ENCODE measurements at regions not wholly inside any gene's neighbourhood (a gene's known extent, or its start where the extent isn't known, plus 50 kb on each side); places are given as distances from the start of the nearest gene placed in this dataset.

GRCh38 chr16:11401161-11402050, 56.1 kb downstream of the RMI2 start:
- 80% methylated on average over 26 of the region's 26 CpGs for WGBS
- Histone ChIP-seq H3K36me3 (ENCODE audit: insufficient read depth) (no peaks in the 10 kb centered on the region), H3K4me1 (ENCODE audit: insufficient read depth) (no peaks in the 10 kb centered on the region), H3K27ac (ENCODE audit: low read depth) (no peak overlapping the region), H3K4me3 (ENCODE audit: low read depth, low read length) (no peak overlapping the region)
- DNase-seq (ENCODE audit: extremely low spot score): no peak

GRCh38 chr16:11402051-11402744, 56.9 kb downstream of the RMI2 start:
- Histone ChIP-seq H3K4me3 (ENCODE audit: low read depth, low read length) (no peak overlapping the region), H3K4me1 (ENCODE audit: insufficient read depth) (no peaks in the 10 kb centered on the region), H3K36me3 (ENCODE audit: insufficient read depth) (no peaks in the 10 kb centered on the region), H3K27ac (ENCODE audit: low read depth) (no peak overlapping the region)
- no peak for DNase-seq (ENCODE audit: extremely low spot score)
- 61% methylated on average over 23 of the region's 23 CpGs for WGBS

GRCh38 chr16:11402745-11403533, 57.7 kb downstream of the RMI2 start:
- no peak for DNase-seq (ENCODE audit: extremely low spot score)
- H3K4me3 ChIP-seq (ENCODE audit: low read depth, low read length): no peak overlapping the region
- WGBS: 88% methylated on average over 19 of the region's 19 CpGs

GRCh38 chr16:11403534-11403795, 58.2 kb downstream of the RMI2 start:
- no peaks in the 10 kb centered on the region for H3K36me3 ChIP-seq (ENCODE audit: insufficient read depth)
- DNase-seq (ENCODE audit: extremely low spot score): no peak
- no peak overlapping the region for H3K4me3 ChIP-seq (ENCODE audit: low read depth, low read length)
- 80% methylated on average over 3 of the region's 3 CpGs for WGBS
- no peak overlapping the region for H3K27ac ChIP-seq (ENCODE audit: low read depth)
- H3K4me1 ChIP-seq (ENCODE audit: insufficient read depth): no peaks in the 10 kb centered on the region

More at GRCh38 chr16:11402745-11403533, 57.7 kb downstream of the RMI2 start:
- Histone ChIP-seq H3K4me1 (ENCODE audit: insufficient read depth) (no peaks in the 10 kb centered on the region), H3K27ac (ENCODE audit: low read depth) (no peak overlapping the region), H3K36me3 (ENCODE audit: insufficient read depth) (no peaks in the 10 kb centered on the region)

- no peak for DNase-seq (ENCODE audit: extremely low spot score)
- Histone ChIP-seq H3K4me1 (ENCODE audit: insufficient read depth) (no peaks in the 10 kb centered on the region), H3K4me3 (ENCODE audit: low read depth, low read length) (no peak overlapping the region), H3K36me3 (ENCODE audit: insufficient read depth) (no peaks in the 10 kb centered on the region), H3K27ac (ENCODE audit: low read depth) (no peak overlapping the region)
- 89% methylated on average over 6 of the region's 6 CpGs for WGBS
Observed at GRCh38 chr16:11403920-11404319, 58.7 kb downstream of the RMI2 start.

GRCh38 chr16:11404603-11405002, 59.3 kb downstream of the RMI2 start:
- Histone ChIP-seq H3K4me3 (ENCODE audit: low read depth, low read length) (no peak overlapping the region), H3K4me1 (ENCODE audit: insufficient read depth) (no peaks in the 10 kb centered on the region), H3K36me3 (ENCODE audit: insufficient read depth) (no peaks in the 10 kb centered on the region), H3K27ac (ENCODE audit: low read depth) (no peak overlapping the region)
- DNase-seq (ENCODE audit: extremely low spot score): no peak
- 86% methylated on average over 12 of the region's 12 CpGs for WGBS

- Histone ChIP-seq H3K27ac (ENCODE audit: low read depth) (no peak overlapping the region), H3K4me1 (ENCODE audit: insufficient read depth) (no peaks in the 10 kb centered on the region), H3K36me3 (ENCODE audit: insufficient read depth) (no peaks in the 10 kb centered on the region), H3K4me3 (ENCODE audit: low read depth, low read length) (no peak overlapping the region)
- 73% methylated on average over 11 of the region's 11 CpGs for WGBS
- DNase-seq (ENCODE audit: extremely low spot score): no peak
Observed at GRCh38 chr16:11405331-11406176, 60.3 kb downstream of the RMI2 start.

GRCh38 chr16:11406177-11406560, 60.9 kb downstream of the RMI2 start:
- Histone ChIP-seq H3K36me3 (ENCODE audit: insufficient read depth) (no peaks in the 10 kb centered on the region), H3K4me3 (ENCODE audit: low read depth, low read length) (no peak overlapping the region), H3K27ac (ENCODE audit: low read depth) (no peak overlapping the region), H3K4me1 (ENCODE audit: insufficient read depth) (no peaks in the 10 kb centered on the region)
- DNase-seq (ENCODE audit: extremely low spot score): no peak
- WGBS: 97% methylated on average over 6 of the region's 6 CpGs

- DNase-seq (ENCODE audit: extremely low spot score): no peak
- H3K36me3 ChIP-seq (ENCODE audit: insufficient read depth): no peaks in the 10 kb centered on the region
- H3K27ac ChIP-seq (ENCODE audit: low read depth): no peak overlapping the region
- no peaks in the 10 kb centered on the region for H3K4me1 ChIP-seq (ENCODE audit: insufficient read depth)
- WGBS: 85% methylated on average over 17 of the region's 17 CpGs
- no peak overlapping the region for H3K4me3 ChIP-seq (ENCODE audit: low read depth, low read length)
Observed at GRCh38 chr16:11407047-11407982, 62.1 kb downstream of the RMI2 start.

- no peak for DNase-seq (ENCODE audit: extremely low spot score)
- WGBS: 87% methylated on average over 8 of the region's 8 CpGs
- Histone ChIP-seq H3K4me3 (ENCODE audit: low read depth, low read length) (no peak overlapping the region), H3K4me1 (ENCODE audit: insufficient read depth) (no peaks in the 10 kb centered on the region), H3K36me3 (ENCODE audit: insufficient read depth) (no peaks in the 10 kb centered on the region), H3K27ac (ENCODE audit: low read depth) (no peak overlapping the region)
Observed at GRCh38 chr16:11408216-11408615, 63.0 kb downstream of the RMI2 start.

GRCh38 chr16:11409398-11409797, 64.1 kb downstream of the RMI2 start:
- 46% methylated on average over 6 of the region's 6 CpGs for WGBS
- no peak for DNase-seq (ENCODE audit: extremely low spot score)
- no peak overlapping the region for H3K4me3 ChIP-seq (ENCODE audit: low read depth, low read length)

GRCh38 chr16:11410376-11411058, 65.3 kb downstream of the RMI2 start:
- Histone ChIP-seq H3K36me3 (ENCODE audit: insufficient read depth) (no peaks in the 10 kb centered on the region), H3K27ac (ENCODE audit: low read depth) (no peak overlapping the region), H3K4me1 (ENCODE audit: insufficient read depth) (no peaks in the 10 kb centered on the region), H3K4me3 (ENCODE audit: low read depth, low read length) (no peak overlapping the region)
- DNase-seq (ENCODE audit: extremely low spot score): no peak
- 85% methylated on average over 12 of the region's 12 CpGs for WGBS

More at GRCh38 chr16:11409398-11409797, 64.1 kb downstream of the RMI2 start:
- H3K27ac ChIP-seq (ENCODE audit: low read depth): no peak overlapping the region
- no peaks in the 10 kb centered on the region for H3K4me1 ChIP-seq (ENCODE audit: insufficient read depth)
- H3K36me3 ChIP-seq (ENCODE audit: insufficient read depth): no peaks in the 10 kb centered on the region

Measured in urinary bladder (tissue), 3 donors.